ENCODE measurements at regions not wholly inside any gene's neighbourhood (a gene's known extent, or its start where the extent isn't known, plus 50 kb on each side); places are given as distances from the start of the nearest gene placed in this dataset.

GRCh38 chr9:113734826-113735225 is 141.3 kb upstream of the ZNF618 start:
- TF ChIP-seq POLR2A (IDR thresholded peaks at IDR 0.05): no peak
- no peak for TF ChIP-seq CTCF (IDR thresholded peaks at IDR 0.05)
